Activated CD4-positive, alpha-beta T cell treated with anti-CD3 and anti-CD28 coated beads, Interleukin-10, Interleukin-2, amounts not matched to agents 100 ng/mL and 50 ng/mL, durations not matched to agents 16 hours and 8 hours (primary cell): ENCODE measurements at regions not wholly inside any gene's neighbourhood (a gene's known extent, or its start where the extent isn't known, plus 50 kb on each side); places are given as distances from the start of the nearest gene placed in this dataset.

ENCODE experiments used
- DNase-seq: peaks from one replicate; pipeline ENCODE4 v3.0.0-alpha.2; 2020

- DNase-seq: no peak
Measured at GRCh38 chr6:54574671-54575070, 266.4 kb downstream of the TINAG start.

- no peak for DNase-seq
Measured at GRCh38 chr6:54578261-54578660, 268.3 kb upstream of the FAM83B start.

GRCh38 chr6:54579011-54579410 lies 267.6 kb upstream of the FAM83B start:
- no peak for DNase-seq

GRCh38 chr6:54586251-54586650 lies 260.3 kb upstream of the FAM83B start:
- DNase-seq: no peak

DNA sequence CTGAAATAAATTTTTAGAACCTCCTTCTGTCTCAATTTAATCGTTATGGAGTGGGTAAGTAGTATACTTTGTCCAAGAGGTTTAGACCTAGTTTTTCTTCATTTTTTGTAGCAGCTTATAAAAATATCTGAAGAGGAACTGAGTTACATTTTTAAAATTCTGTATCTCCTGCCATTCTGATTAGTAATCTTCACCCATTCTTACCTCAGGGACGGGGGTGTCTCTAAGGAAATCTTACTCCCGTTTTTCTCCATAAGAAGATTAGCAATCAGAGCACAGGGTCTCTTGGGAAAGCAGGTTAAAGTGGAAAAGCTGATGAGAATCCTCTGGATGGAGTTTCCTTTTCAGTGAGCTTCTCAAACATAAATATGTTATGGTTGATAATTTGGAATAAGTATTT lies 259.3 kb upstream of the FAM83B start:
- DNase-seq: no peak

GRCh38 chr6:54588176-54588575 lies 258.4 kb upstream of the FAM83B start:
- no peak for DNase-seq

GRCh38 chr6:54595844-54596243 lies 250.7 kb upstream of the FAM83B start:
- DNase-seq: no peak

DNA sequence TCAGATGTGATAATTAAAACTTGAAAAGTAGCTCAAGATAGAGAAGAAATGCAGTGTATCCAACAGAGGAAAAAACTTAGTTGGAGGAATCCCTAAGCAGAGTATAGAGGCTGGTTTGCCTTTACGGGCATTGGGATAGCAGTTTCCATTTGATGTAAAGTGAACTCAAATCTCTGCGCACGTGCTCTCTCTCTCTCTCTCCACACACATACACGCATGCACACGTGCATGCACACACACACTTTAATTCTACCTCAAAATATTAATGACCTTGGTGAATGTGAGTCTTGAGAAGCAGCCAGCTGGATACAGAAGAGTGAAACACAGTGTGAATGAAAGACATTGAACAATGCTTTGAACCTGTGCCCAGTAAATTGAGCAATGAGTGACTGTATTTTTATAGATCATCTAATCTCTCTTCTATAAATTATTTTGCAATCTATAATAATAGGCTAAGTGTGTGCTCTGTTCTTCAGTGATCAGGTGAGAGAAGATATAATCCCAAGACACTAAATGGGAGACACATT lies 247.7 kb upstream of the FAM83B start:
- no peak for DNase-seq

GRCh38 chr6:54601600-54602300 lies 244.8 kb upstream of the FAM83B start:
- no peak for DNase-seq

- no peak for DNase-seq
Measured at GRCh38 chr6:54602591-54602990, 244.0 kb upstream of the FAM83B start.

DNA sequence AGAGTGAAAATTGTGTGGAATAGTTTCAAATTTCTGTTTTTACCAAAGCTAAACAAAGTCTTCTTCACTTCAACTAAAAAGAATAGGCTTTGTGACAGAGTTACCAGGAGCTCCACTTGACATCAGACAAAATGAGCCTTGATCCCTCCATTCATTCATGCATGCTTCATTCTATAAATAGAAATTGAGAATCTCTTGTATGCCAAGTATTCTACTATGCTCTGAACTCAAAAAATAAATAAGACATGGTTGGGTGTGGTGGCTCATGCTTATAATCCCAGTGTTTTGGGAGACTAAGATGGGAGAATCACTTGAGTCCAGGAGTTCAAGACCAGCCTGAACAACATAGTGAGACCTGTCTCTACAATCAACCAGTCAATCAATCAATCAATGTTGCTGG lies 236.6 kb upstream of the FAM83B start:
- no peak for DNase-seq

DNA sequence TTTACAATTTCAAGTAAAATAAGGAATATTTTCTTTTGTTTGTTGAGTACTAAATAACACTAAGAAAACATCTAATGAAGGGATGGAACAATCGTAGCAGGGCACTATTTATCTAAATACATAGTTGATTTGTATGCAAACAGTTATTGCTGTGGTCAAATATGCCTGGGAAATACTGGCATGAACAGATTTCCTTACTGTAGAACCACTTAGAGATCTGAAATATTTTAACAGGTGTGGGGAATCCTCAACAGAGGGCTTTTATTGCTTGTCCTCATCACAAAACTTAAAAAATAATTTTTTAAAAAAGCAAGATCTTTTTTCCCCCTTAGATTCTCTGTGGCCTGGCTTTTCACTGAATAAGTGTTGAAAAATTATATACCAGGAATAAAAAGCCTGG lies 233.0 kb upstream of the FAM83B start:
- no peak for DNase-seq

GRCh38 chr6:54614499-54615195 lies 231.9 kb upstream of the FAM83B start:
- DNase-seq: no peak

- no peak for DNase-seq
Measured at GRCh38 chr6:54617730-54618129, 228.8 kb upstream of the FAM83B start.

DNA sequence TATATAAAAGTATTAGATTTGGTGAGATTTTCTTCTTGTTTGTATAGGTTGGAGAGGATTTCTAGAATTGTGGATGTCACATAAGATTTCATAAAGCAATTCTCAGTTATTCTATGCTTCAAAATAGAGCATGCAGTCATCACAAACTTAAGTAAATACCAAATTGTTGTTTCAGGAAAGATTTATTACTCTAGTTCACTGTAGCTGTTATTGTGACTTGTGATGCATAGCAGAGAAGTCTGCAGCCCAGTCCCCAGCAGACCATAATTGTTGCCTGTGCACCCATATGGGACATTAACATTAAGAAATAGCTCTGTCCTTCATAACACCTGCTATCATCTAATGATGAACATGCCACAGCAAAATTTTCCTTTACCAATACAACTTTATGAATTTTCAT lies 228.0 kb upstream of the FAM83B start:
- no peak for DNase-seq

DNA sequence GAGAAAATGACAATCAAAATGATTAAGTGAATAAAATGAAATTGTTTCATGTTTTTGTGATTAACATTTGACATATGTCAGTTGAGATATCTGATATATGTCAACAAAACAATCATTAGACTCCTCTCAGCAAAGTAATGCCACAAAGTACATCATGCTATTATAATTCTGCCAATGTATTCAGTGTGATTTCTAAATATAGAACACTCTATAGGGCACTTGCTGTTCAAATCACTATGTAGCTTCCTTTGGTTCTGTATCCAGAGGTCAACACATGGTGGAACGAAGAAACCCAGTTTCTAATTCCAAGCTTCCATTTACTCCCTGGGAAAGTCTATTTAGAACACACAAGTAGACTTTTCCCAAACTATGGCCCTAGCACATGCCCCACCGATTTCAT lies 227.5 kb upstream of the FAM83B start:
- no peak for DNase-seq

- no peak for DNase-seq
Measured at GRCh38 chr6:54621285-54621684, 225.3 kb upstream of the FAM83B start.

DNA sequence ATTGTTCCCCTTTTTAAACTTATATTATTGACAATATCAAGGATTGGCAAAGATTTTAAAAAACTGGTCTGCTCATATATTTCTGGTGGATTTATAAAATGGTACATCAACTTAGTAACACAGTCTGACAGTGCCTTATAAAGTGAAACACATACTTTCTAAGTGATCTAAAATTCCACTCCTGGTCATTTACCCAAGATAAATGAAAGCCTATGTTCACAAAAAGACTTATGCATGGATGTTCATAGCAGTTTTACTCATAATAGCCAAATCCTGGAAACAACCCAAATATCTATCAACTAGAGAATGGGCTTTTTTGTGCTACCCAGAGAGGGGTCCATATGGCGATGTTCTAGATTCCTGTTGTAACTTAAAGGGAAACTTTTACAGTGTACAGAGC lies 222.4 kb upstream of the FAM83B start:
- DNase-seq: no peak

GRCh38 chr6:54624779-54625178 lies 221.8 kb upstream of the FAM83B start:
- DNase-seq: no peak

DNA sequence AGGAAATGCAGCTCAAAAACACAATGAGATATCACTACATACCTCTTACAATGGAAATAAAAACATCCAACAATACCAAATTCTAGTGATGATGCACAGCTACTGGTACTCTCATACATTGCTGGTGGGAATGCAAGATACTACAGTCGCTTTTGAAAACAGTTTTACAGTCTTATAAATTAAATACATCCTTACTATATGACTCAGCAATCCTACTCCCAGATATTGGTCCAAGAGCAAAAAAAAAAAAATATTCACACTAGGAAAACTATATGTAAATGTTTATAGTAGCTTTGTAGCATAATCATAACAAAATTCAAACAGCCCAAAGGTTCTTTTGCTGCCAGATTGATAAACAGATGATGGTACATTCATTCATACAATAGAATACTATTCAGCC lies 217.4 kb upstream of the FAM83B start:
- no peak for DNase-seq

- DNase-seq: no peak
Measured at GRCh38 chr6:54632984-54633565, 213.5 kb upstream of the FAM83B start.

DNA sequence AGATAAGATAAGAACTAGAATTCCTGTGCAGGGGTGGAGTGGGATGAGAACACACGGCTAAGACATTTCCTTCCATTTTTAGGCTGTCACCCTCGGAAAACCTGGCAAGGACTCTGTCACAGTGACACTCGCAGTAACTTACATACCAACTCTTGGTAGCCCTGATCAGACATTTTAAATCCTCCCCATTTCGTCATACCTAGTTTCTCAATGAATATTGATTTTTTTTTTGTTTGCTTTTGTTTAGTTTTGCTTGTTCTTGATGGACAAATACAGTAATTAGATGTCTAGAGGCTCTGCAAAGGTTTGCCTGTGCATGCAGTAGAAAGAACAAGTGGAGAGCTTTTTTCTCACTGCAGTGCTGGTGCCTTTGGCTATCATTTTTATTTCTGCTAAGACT lies 213.0 kb upstream of the FAM83B start:
- DNase-seq: no peak

DNA sequence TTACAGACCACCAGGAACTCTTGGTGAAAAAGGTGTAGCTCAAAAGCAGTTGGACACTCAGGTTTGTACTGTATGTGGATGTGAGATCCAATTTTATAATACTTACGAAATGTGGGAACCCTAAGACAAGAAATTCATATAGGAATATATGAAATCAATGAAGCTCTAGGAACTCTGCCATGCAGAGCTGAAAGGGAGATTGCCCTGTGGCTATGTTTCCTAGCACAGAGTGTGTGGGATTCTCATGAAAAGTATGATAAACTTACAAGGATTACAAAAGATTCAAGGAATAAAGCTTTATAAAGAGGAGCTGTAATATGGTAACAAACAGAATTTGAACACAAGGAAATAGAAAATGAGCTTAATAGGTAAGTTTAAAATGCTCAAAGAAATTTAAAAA lies 205.7 kb upstream of the FAM83B start:
- no peak for DNase-seq
